Cardiac fibroblast (primary cell): ENCODE measurements at regions not wholly inside any gene's neighbourhood (a gene's known extent, or its start where the extent isn't known, plus 50 kb on each side); places are given as distances from the start of the nearest gene placed in this dataset.

Source experiments
- DNase-seq, 2 donors: peaks; one replicate each; pipeline versions ENCODE4 v3.0.0 to v3.0.0-alpha.2; 2010; ENCODE audit warnings: low read depth in 2 of 2
- H3K4me3 ChIP-seq, 2 donors: replicated peaks in 1 of 2; 1 replicate in 1 of 2; 2 replicates in 1 of 2; pipeline ENCODE4 v1.5.1; 2011; ENCODE audit warnings: low read depth in 2 of 2, low read length in 2 of 2, mild to moderate bottlenecking in 2 of 2, moderate library complexity in 1 of 2
- TF ChIP-seq, protein P1 (sequence below): IDR thresholded peaks from one replicate; pipeline ENCODE4 v1.5.1; 2011; ENCODE audit warnings: low read depth, mild to moderate bottlenecking, low read length, inconsistent platforms

DNA sequence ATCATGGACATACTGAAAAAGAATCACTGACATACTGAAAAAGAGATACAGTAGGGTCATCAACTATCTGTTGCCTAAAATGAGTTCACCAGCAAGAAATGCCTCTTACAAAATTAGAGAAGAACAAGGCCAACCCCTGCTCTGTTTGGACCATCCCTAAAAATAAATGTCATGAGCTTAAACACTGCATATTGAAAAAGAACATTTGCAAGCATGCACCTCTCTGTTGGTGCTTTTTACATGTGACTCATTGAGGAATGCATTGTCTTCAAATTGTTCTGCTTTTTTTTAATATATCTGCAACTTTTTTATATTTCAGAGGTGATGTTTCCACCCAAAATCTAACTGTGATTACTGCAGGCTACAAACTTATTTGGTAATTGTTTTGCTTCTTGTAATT, 233.9 kb upstream of the LRATD1 start:
- no peak for DNase-seq
- H3K4me3 ChIP-seq: no peak overlapping the region
- TF ChIP-seq, protein P1, sequence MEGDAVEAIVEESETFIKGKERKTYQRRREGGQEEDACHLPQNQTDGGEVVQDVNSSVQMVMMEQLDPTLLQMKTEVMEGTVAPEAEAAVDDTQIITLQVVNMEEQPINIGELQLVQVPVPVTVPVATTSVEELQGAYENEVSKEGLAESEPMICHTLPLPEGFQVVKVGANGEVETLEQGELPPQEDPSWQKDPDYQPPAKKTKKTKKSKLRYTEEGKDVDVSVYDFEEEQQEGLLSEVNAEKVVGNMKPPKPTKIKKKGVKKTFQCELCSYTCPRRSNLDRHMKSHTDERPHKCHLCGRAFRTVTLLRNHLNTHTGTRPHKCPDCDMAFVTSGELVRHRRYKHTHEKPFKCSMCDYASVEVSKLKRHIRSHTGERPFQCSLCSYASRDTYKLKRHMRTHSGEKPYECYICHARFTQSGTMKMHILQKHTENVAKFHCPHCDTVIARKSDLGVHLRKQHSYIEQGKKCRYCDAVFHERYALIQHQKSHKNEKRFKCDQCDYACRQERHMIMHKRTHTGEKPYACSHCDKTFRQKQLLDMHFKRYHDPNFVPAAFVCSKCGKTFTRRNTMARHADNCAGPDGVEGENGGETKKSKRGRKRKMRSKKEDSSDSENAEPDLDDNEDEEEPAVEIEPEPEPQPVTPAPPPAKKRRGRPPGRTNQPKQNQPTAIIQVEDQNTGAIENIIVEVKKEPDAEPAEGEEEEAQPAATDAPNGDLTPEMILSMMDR: no peak

DNA sequence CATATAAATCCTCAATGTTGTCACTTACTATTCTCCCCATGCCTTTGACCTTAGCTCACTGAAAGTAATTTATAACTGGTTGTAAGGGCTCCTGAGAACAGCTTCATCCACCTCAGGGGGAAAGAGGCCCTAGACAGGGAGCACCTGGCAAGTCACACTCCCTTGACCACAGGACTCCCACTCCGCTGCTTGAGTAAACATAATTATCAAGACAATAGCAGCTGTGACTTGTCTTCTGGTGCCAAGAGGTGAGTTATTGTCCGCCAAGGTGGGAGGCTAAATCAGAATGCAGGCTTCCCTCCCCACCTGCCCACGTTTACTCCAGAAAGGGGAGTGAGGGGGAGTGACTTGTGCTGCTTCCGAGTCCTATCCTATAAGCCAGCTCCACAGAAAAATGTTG, 230.6 kb upstream of the LRATD1 start:
- TF ChIP-seq, protein P1: no peak
- DNase-seq: no peak
- H3K4me3 ChIP-seq: no peak overlapping the region

DNA sequence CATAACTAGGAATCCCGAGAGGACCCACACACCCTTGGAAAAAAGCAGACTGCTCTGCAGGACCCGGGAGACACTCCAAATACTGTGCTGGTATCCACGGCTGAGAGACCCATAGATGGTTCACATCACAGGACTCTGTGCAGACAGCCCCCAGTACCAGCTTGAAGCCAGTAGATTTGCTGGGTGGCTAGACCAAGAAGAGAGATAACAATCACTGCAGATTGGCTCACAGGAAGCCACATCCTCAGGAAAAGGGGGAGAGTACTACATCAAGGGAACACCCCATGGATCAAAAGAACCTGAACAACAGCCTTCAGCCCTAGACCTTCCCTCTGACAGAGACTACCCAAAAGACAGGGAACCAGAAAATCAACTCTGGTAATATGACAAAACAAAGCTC, 223.8 kb upstream of the LRATD1 start:
- no peak for DNase-seq
- TF ChIP-seq, protein P1: no peak

DNA sequence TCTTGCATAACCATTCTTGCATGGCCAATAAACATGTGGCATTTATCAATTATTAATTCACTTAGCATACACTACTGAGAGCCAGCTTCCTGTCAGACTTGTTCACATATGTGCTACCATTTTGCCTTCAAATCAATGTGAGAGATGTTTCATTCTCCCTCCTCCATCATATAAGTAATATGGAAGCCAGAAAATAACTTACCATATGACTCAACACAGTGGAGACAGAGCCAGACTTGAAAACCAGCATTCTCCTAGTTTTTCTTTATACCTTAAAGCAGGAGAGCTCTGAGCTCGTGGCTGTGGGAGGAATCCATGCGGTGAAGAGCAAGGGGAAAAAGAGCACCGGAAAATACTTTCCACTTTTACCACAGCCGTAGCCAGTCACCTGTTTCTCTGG, 215.0 kb upstream of the LRATD1 start:
- DNase-seq: no peak
- no peak overlapping the region for H3K4me3 ChIP-seq
- TF ChIP-seq, protein P1: no peak

More for the DNA sequence above, 223.8 kb upstream of the LRATD1 start:
- H3K4me3 ChIP-seq: no peak overlapping the region

DNA sequence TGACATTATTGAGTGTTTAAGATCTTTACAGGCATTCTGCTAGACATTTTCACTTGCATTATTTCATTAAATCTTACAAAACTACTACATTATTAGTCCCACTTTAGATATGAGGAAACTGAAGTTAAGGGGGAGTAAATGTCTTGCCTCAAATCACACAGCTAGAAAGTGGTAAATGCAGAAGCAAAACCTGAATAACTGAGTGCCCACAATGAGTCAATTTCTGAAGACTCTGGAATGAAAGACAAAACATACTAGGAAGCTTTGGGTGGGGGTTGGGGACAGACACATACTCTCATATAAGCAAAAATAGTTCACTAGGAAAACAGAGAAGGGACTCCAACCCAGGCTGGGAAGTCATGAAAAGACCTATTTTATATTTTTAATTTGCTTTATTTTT, 214.4 kb upstream of the LRATD1 start:
- TF ChIP-seq, protein P1: no peak
- peak in 1 of 2 donors; percentile 13 for DNase-seq
- H3K4me3 ChIP-seq: no peak overlapping the region

DNA sequence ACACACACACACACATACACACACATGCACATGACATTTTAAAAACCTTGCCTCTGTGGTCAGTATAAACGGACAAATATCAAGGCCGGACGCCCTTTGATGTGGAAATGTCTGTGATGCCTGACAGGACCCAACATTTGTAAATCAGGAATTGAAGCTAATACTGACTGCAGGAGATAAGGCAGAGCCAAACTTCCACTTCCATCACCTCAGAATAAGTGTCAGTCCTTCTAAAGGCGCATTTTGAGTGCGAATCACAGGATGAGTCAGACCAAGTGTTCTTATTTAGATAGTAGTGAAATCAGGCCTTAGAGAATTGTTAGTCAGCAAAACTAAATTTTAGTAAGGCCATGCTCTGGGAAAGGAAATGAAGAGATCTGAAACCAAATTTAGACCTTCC, 211.7 kb upstream of the LRATD1 start:
- TF ChIP-seq, protein P1: no peak
- H3K4me3 ChIP-seq: no peak overlapping the region
- DNase-seq: peak in 1 of 2 donors; percentile 63

DNA sequence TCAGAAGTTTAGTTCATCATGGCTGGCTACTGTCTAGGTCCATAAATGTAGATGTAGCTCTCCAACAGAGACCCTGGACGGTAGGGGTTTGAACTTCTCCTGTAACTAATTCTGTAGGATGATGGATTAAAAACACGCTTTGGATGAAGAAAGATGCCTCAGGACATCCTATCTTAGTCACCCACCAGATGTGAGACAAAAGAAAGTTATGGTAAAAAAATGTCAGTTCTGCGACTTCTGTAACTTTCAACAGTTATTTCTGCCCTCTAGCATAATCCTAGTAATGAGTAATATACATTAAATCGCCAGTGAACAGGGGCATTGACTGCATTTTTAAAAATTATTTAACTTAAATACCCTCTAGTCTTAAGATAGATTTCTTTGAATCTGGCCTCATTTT, 210.1 kb upstream of the LRATD1 start:
- no peak for DNase-seq
- H3K4me3 ChIP-seq: no peak overlapping the region
- TF ChIP-seq, protein P1: no peak
